MM.1S (cell line): ENCODE measurements at regions not wholly inside any gene's neighbourhood (a gene's known extent, or its start where the extent isn't known, plus 50 kb on each side); places are given as distances from the start of the nearest gene placed in this dataset.

Experiments
- DNase-seq: peaks from one replicate; pipeline ENCODE4 v3.0.0-alpha.2; 2015
- H2AFZ ChIP-seq: fragments of 300-600 bp; sonication (generic); 2 replicates; pipeline ENCODE4 v1.6.0; 2016; ENCODE audit warnings: antibody characterized with exemption, low read length
- H3F3A ChIP-seq: fragments of 300-600 bp; sonication (generic); 2 replicates; pipeline ENCODE4 v1.6.1; 2016; ENCODE audit warnings: mild to moderate bottlenecking, antibody characterized with exemption, low read length, moderate library complexity, mixed read lengths; ENCODE audit not compliant: insufficient read depth
- H3K27ac ChIP-seq: fragments of 300-600 bp; sonication (generic); 2 replicates; pipeline ENCODE4 v1.5.1; 2016; ENCODE audit warnings: mild to moderate bottlenecking, low read length
- H3K27me3 ChIP-seq: fragments of 300-600 bp; sonication (generic); replicated peaks from 2 replicates; pipeline ENCODE4 v1.6.0; 2016; ENCODE audit warnings: low read length; ENCODE audit not compliant: insufficient read depth
- H3K36me3 ChIP-seq: fragments of 300-600 bp; sonication (generic); replicated peaks from 2 replicates; pipeline ENCODE4 v1.6.1; 2016; ENCODE audit warnings: mild to moderate bottlenecking, low read length, mixed read lengths; ENCODE audit not compliant: insufficient read depth
- H3K4me1 ChIP-seq: fragments of 300-600 bp; sonication (generic); 2 replicates; pipeline ENCODE4 v1.6.1; 2016; ENCODE audit warnings: low read length, mixed read lengths
- H3K4me2 ChIP-seq: fragments of 300-600 bp; sonication (generic); 2 replicates; pipeline ENCODE4 v1.6.0; 2016; ENCODE audit warnings: low read depth, low read length
- H3K4me3 ChIP-seq: fragments of 300-600 bp; sonication (generic); 2 replicates; pipeline ENCODE4 v1.5.1; 2016; ENCODE audit warnings: low read length, mixed read lengths
- H3K79me2 ChIP-seq: fragments of 300-600 bp; sonication (generic); 2 replicates; pipeline ENCODE4 v1.6.1; 2016; ENCODE audit warnings: mixed run types, low read length, mixed read lengths
- H3K9ac ChIP-seq: fragments of 300-600 bp; sonication (generic); 2 replicates; pipeline ENCODE4 v1.6.1; 2016; ENCODE audit warnings: low read length, mixed read lengths
- H3K9me2 ChIP-seq: fragments of 300-600 bp; sonication (generic); replicated peaks from 2 replicates; pipeline ENCODE4 v1.6.1; 2016; ENCODE audit warnings: mild to moderate bottlenecking, low read length, mixed read lengths; ENCODE audit not compliant: insufficient read depth
- H3K9me3 ChIP-seq: fragments of 300-600 bp; sonication (generic); replicated peaks from 2 replicates; pipeline ENCODE4 v1.6.1; 2016; ENCODE audit warnings: mild to moderate bottlenecking, low read length, mixed read lengths; ENCODE audit not compliant: insufficient read depth
- H4K20me1 ChIP-seq: fragments of 300-600 bp; sonication (generic); 2 replicates; pipeline ENCODE4 v1.6.1; 2016; ENCODE audit warnings: mild to moderate bottlenecking, low read length, moderate library complexity, mixed read lengths; ENCODE audit not compliant: insufficient read depth
- EZH2 ChIP-seq: fragments of 300-600 bp; sonication (generic); optimal IDR thresholded peaks from 2 replicates; pipeline ENCODE3; 2017; ENCODE audit warnings: low read depth, mild to moderate bottlenecking, antibody characterized with exemption, low read length, mixed read lengths
- EZH2phosphoT487 ChIP-seq: fragments of 300-600 bp; sonication (generic); IDR thresholded peaks from 2 replicates; pipeline ENCODE4 v1.6.1; 2018; ENCODE audit warnings: antibody characterized with exemption, low read length
- TF ChIP-seq, protein P1 (sequence below): fragments of 300-600 bp; sonication (generic); IDR thresholded peaks from 2 replicates; pipeline ENCODE4 v1.5.1; 2016; ENCODE audit warnings: antibody characterized with exemption, low read length, mixed read lengths

- Histone ChIP-seq H3K9me3 (no peaks in the 10 kb centered on the region), H3K79me2 (no peaks in the 10 kb centered on the region), H3K27ac (no peak overlapping the region), H3K36me3 (no peaks in the 10 kb centered on the region), H3K4me1 (peaks cover 4% of the 10 kb centered on the region; the same call in 1 of the 2 replicates), H3K9ac (no peak overlapping the region), H2AFZ (no peak overlapping the region), H4K20me1 (no peaks in the 10 kb centered on the region), H3K9me2 (no peaks in the 10 kb centered on the region), H3K27me3 (no peaks in the 10 kb centered on the region), H3K4me2 (no peak overlapping the region), H3K4me3 (no peak overlapping the region), H3F3A (no peaks in the 10 kb centered on the region)
- DNase-seq: no peak
- TF ChIP-seq EZH2phosphoT487 (no peak), EZH2 (no peak)
- TF ChIP-seq, protein P1, sequence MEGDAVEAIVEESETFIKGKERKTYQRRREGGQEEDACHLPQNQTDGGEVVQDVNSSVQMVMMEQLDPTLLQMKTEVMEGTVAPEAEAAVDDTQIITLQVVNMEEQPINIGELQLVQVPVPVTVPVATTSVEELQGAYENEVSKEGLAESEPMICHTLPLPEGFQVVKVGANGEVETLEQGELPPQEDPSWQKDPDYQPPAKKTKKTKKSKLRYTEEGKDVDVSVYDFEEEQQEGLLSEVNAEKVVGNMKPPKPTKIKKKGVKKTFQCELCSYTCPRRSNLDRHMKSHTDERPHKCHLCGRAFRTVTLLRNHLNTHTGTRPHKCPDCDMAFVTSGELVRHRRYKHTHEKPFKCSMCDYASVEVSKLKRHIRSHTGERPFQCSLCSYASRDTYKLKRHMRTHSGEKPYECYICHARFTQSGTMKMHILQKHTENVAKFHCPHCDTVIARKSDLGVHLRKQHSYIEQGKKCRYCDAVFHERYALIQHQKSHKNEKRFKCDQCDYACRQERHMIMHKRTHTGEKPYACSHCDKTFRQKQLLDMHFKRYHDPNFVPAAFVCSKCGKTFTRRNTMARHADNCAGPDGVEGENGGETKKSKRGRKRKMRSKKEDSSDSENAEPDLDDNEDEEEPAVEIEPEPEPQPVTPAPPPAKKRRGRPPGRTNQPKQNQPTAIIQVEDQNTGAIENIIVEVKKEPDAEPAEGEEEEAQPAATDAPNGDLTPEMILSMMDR: no peak
Measured at GRCh38 chr1:191160837-191161236, 683.2 kb upstream of the BRINP3 start.

DNA sequence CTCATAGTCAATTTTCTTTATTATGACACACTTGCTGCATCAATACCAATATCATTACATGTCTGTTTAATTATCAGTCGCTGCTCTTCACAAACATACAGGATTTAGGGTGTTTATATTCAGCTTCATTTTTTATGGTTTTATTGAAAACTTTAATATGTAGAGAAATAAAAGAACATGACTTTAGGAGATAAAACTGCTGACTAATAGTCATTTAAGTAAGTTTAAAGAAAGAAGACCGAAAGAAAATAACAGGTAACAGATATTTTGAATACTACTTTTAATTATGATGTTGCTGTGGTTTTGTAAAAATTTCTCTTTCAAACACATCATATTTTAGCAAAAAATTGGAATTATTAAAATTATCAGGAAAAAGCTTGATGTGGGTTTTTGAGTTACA lies 685.1 kb upstream of the BRINP3 start:
- Histone ChIP-seq H3K4me1 (no peaks in the 10 kb centered on the region), H3K4me3 (no peak overlapping the region), H4K20me1 (no peaks in the 10 kb centered on the region), H3K79me2 (no peaks in the 10 kb centered on the region), H3K9me2 (no peaks in the 10 kb centered on the region), H3K9ac (no peak overlapping the region), H3K27ac (no peak overlapping the region), H3K4me2 (no peak overlapping the region), H3F3A (no peaks in the 10 kb centered on the region), H3K27me3 (no peaks in the 10 kb centered on the region), H3K36me3 (no peaks in the 10 kb centered on the region), H3K9me3 (no peaks in the 10 kb centered on the region), H2AFZ (no peak overlapping the region)
- DNase-seq: no peak
- no peak for TF ChIP-seq EZH2phosphoT487
- TF ChIP-seq EZH2: no peak
- TF ChIP-seq, protein P1: no peak

DNA sequence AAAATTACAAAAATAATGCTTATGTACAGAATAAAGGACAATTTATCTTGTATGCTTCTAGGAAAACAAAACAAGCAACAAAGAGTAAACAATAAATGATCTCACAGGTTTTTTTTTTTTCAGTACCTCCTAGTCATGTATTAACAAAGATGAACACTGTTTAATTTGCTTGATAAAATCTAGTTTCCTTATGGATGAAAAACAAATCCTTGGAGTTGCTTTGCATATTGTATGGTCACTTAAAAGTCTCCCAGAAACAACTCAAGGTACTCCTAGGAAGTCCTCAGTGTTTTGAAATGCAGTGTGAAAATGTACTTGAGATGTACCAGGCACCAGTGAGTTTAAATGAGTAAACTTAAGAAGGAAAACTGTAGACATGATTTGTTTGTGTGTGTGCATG lies 686.0 kb upstream of the BRINP3 start:
- Histone ChIP-seq H2AFZ (no peak overlapping the region), H3K9ac (no peak overlapping the region), H3K4me2 (no peak overlapping the region), H3K79me2 (no peaks in the 10 kb centered on the region), H3K4me3 (no peak overlapping the region), H3K9me2 (no peaks in the 10 kb centered on the region), H3K9me3 (no peaks in the 10 kb centered on the region), H3K27me3 (no peaks in the 10 kb centered on the region), H4K20me1 (no peaks in the 10 kb centered on the region), H3F3A (no peaks in the 10 kb centered on the region), H3K4me1 (no peaks in the 10 kb centered on the region), H3K36me3 (no peaks in the 10 kb centered on the region), H3K27ac (no peak overlapping the region)
- TF ChIP-seq EZH2 (no peak), EZH2phosphoT487 (no peak)
- TF ChIP-seq, protein P1: no peak
- no peak for DNase-seq
